ENCODE measurements at regions not wholly inside any gene's neighbourhood (a gene's known extent, or its start where the extent isn't known, plus 50 kb on each side); places are given as distances from the start of the nearest gene placed in this dataset.
"Not testable (repeated sequence)": the region's sequence is repeated elsewhere in the genome, so short reads cannot be mapped to it uniquely, and the experiment has no call there.

GRCh38 chr14:101294136-101294535 lies 267.2 kb upstream of the DIO3 start:
- DNase-seq, result no peak

- DNase-seq, result not testable (repeated sequence)
Observed at GRCh38 chr14:101299781-101300180, 261.5 kb upstream of the DIO3 start.

- no peak for DNase-seq
Observed at GRCh38 chr14:101301011-101301410, 260.3 kb upstream of the DIO3 start.

- DNase-seq, result not testable (repeated sequence)
Observed at GRCh38 chr14:101307162-101307561, 254.1 kb upstream of the DIO3 start.

- DNase-seq, result not testable (repeated sequence)
Observed at GRCh38 chr14:101311186-101311585, 250.1 kb upstream of the DIO3 start.

GRCh38 chr14:101313268-101313667 lies 248.0 kb upstream of the DIO3 start:
- no peak for DNase-seq

- DNase-seq, result no peak
Observed at GRCh38 chr14:101315802-101316296, 245.4 kb upstream of the DIO3 start.

- no peak for DNase-seq
Observed at GRCh38 chr14:101318271-101318670, 243.0 kb upstream of the DIO3 start.

- no peak for DNase-seq
Observed at GRCh38 chr14:101320396-101320795, 240.9 kb upstream of the DIO3 start.

- no peak for DNase-seq
Observed at GRCh38 chr14:101322223-101322622, 239.1 kb upstream of the DIO3 start.

- DNase-seq, result no peak
Observed at GRCh38 chr14:101323111-101323510, 238.2 kb upstream of the DIO3 start.

- DNase-seq, result not testable (repeated sequence)
Observed at GRCh38 chr14:101323614-101324235, 237.6 kb upstream of the DIO3 start.

GRCh38 chr14:101325319-101325718 lies 236.0 kb upstream of the DIO3 start:
- DNase-seq, result no peak

- DNase-seq, result no peak
Observed at GRCh38 chr14:101328412-101329028, 232.8 kb upstream of the DIO3 start.

- DNase-seq, result no peak
Observed at GRCh38 chr14:101330416-101331140, 230.7 kb upstream of the DIO3 start.

GRCh38 chr14:101331141-101331525 lies 230.2 kb upstream of the DIO3 start:
- DNase-seq, result no peak

GRCh38 chr14:101331661-101332169 lies 229.6 kb upstream of the DIO3 start:
- DNase-seq, result no peak

GRCh38 chr14:101332281-101332680 lies 229.0 kb upstream of the DIO3 start:
- DNase-seq, result no peak

- no peak for DNase-seq
Observed at GRCh38 chr14:101333335-101334280, 227.7 kb upstream of the DIO3 start.

- DNase-seq, result no peak
Observed at GRCh38 chr14:101334656-101335055, 226.6 kb upstream of the DIO3 start.

GRCh38 chr14:101335061-101335661 lies 226.1 kb upstream of the DIO3 start:
- no peak for DNase-seq

- no peak for DNase-seq
Observed at GRCh38 chr14:101336183-101336582, 225.1 kb upstream of the DIO3 start.
